ENCODE measurements at regions not wholly inside any gene's neighbourhood (a gene's known extent, or its start where the extent isn't known, plus 50 kb on each side); places are given as distances from the start of the nearest gene placed in this dataset.
"Not testable (repeated sequence)": the region's sequence is repeated elsewhere in the genome, so short reads cannot be mapped to it uniquely, and the experiment has no call there.

- CTCF ChIA-PET = no interaction called here
- ATAC-seq = no peak
Observed at GRCh38 chr17:70750983-70751382, 581.7 kb downstream of the KCNJ2 start.

GRCh38 chr17:70752461-70752860 is 583.1 kb downstream of the KCNJ2 start:
- H3K27me3 ChIP-seq (ENCODE audit: control insufficient read depth, insufficient read depth, low read length); ATAC-seq; H3K36me3 ChIP-seq (ENCODE audit: control insufficient read depth, insufficient read depth, low read length); DNase-seq (ENCODE audit: low read depth, low spot score); POLR2A ChIA-PET; CTCF ChIA-PET; H3K9me3 ChIP-seq (ENCODE audit: control insufficient read depth, insufficient read depth, low read depth, low read length); H3K4me1 ChIP-seq (ENCODE audit: control insufficient read depth, insufficient read depth, low read length); in situ Hi-C loops (cut with HindIII; ENCODE audit: low pct_unique_long_range_greater_than_20kb, low sequenced_read_pairs); H3K4me3 ChIP-seq (ENCODE audit: low read depth in 2 of 2, low read length in 2 of 2); BruUV-seq (replicated peaks); intact Hi-C loops (cut with micrococcal nuclease; ENCODE audit: unreplicated experiment); H3K27ac ChIP-seq (ENCODE audit: low read length): not testable (repeated sequence)

More at GRCh38 chr17:70750983-70751382, 581.7 kb downstream of the KCNJ2 start:
- Histone ChIP-seq H3K4me3 (ENCODE audit: low read depth in 2 of 2, low read length in 2 of 2) (no peak overlapping the region), H3K27me3 (ENCODE audit: control insufficient read depth, insufficient read depth, low read length) (0 out of 2 replicates have a peak, but pooled peaks cover 3% of the 10 kb centered on the region), H3K9me3 (ENCODE audit: control insufficient read depth, insufficient read depth, low read depth, low read length) (no peaks in the 10 kb centered on the region), H3K36me3 (ENCODE audit: control insufficient read depth, insufficient read depth, low read length) (no peaks in the 10 kb centered on the region), H3K4me1 (ENCODE audit: control insufficient read depth, insufficient read depth, low read length) (no peaks in the 10 kb centered on the region), H3K27ac (ENCODE audit: low read length) (no peak overlapping the region)
- DNase-seq (ENCODE audit: low read depth, low spot score) = no peak
- in situ Hi-C loops (cut with HindIII; ENCODE audit: low pct_unique_long_range_greater_than_20kb, low sequenced_read_pairs) (no loop called here), intact Hi-C loops (cut with micrococcal nuclease; ENCODE audit: unreplicated experiment) (no loop called here)
- BruUV-seq (replicated peaks) = no TSS peak
- POLR2A ChIA-PET = no interaction called here
- no peak for TF ChIP-seq SIN3A (IDR thresholded peaks at IDR 0.05; ENCODE audit: borderline replicate concordance, insufficient read depth, low read depth, low read length)
- TF ChIP-seq TCF7L2 (IDR thresholded peaks at IDR 0.05; ENCODE audit: low read depth, low read length) = no peak
- TF ChIP-seq POLR2AphosphoS5 (IDR thresholded peaks at IDR 0.05; ENCODE audit: low read depth, low read length) = no peak
- TF ChIP-seq CTCF (IDR thresholded peaks at IDR 0.05) = no peak
- TF ChIP-seq REST (IDR thresholded peaks at IDR 0.05; ENCODE audit: insufficient read depth in 1 of 2, low read depth in 2 of 2, low read length in 1 of 2) = no peak

- no TSS peak for BruUV-seq (replicated peaks)
- CTCF ChIA-PET = no interaction called here
Observed at GRCh38 chr17:70752966-70753467, 583.7 kb downstream of the KCNJ2 start.

More at GRCh38 chr17:70752966-70753467, 583.7 kb downstream of the KCNJ2 start:
- Histone ChIP-seq H3K27me3 (ENCODE audit: control insufficient read depth, insufficient read depth, low read length) (0 out of 2 replicates have a peak, but pooled peaks cover 3% of the 10 kb centered on the region), H3K27ac (ENCODE audit: low read length) (no peak overlapping the region), H3K36me3 (ENCODE audit: control insufficient read depth, insufficient read depth, low read length) (no peaks in the 10 kb centered on the region), H3K4me1 (ENCODE audit: control insufficient read depth, insufficient read depth, low read length) (no peaks in the 10 kb centered on the region), H3K9me3 (ENCODE audit: control insufficient read depth, insufficient read depth, low read depth, low read length) (no peaks in the 10 kb centered on the region), H3K4me3 (ENCODE audit: low read depth in 2 of 2, low read length in 2 of 2) (no peak overlapping the region)
- TF ChIP-seq CTCF (IDR thresholded peaks at IDR 0.05) (no peak), SIN3A (IDR thresholded peaks at IDR 0.05; ENCODE audit: borderline replicate concordance, insufficient read depth, low read depth, low read length) (no peak), POLR2AphosphoS5 (IDR thresholded peaks at IDR 0.05; ENCODE audit: low read depth, low read length) (no peak), REST (IDR thresholded peaks at IDR 0.05; ENCODE audit: insufficient read depth in 1 of 2, low read depth in 2 of 2, low read length in 1 of 2) (no peak)
- no peak for DNase-seq (ENCODE audit: low read depth, low spot score)
- intact Hi-C loops (cut with micrococcal nuclease; ENCODE audit: unreplicated experiment) (no loop called here), in situ Hi-C loops (cut with HindIII; ENCODE audit: low pct_unique_long_range_greater_than_20kb, low sequenced_read_pairs) (no loop called here)
- no peak for ATAC-seq
- POLR2A ChIA-PET = no interaction called here

Data from Panc1 (cell line).